Urinary bladder (tissue), 3 donors: ENCODE measurements at regions not wholly inside any gene's neighbourhood (a gene's known extent, or its start where the extent isn't known, plus 50 kb on each side); places are given as distances from the start of the nearest gene placed in this dataset.

Source experiments
- DNase-seq: peaks from one replicate; pipeline ENCODE4 v3.0.0-alpha.2; 2015; ENCODE audit errors: extremely low spot score
- H3K27ac ChIP-seq: one replicate; pipeline ENCODE4 v1.5.1; 2013; ENCODE audit warnings: low read depth, mild to moderate bottlenecking, moderate library complexity
- H3K36me3 ChIP-seq: one replicate; pipeline ENCODE4 v1.6.1; 2013; ENCODE audit warnings: mild to moderate bottlenecking, moderate library complexity; ENCODE audit not compliant: insufficient read depth
- H3K4me1 ChIP-seq: one replicate; pipeline ENCODE4 v1.6.1; 2013; ENCODE audit warnings: mild to moderate bottlenecking, moderate library complexity; ENCODE audit not compliant: insufficient read depth
- H3K4me3 ChIP-seq: one replicate; pipeline ENCODE4 v1.5.1; 2013; ENCODE audit warnings: low read depth, low read length
- WGBS: extraction: QIAGEN DNeasy Blood & Tissue Kit; methylation state at CpG from one replicate; pipeline ENCODE4 v1.1.7; 2013; 5-methylcytosine and 5-hydroxymethylcytosine counted together
- donor health status: healthy with polysubstance abuse.
- donor health status: healthy.

DNA sequence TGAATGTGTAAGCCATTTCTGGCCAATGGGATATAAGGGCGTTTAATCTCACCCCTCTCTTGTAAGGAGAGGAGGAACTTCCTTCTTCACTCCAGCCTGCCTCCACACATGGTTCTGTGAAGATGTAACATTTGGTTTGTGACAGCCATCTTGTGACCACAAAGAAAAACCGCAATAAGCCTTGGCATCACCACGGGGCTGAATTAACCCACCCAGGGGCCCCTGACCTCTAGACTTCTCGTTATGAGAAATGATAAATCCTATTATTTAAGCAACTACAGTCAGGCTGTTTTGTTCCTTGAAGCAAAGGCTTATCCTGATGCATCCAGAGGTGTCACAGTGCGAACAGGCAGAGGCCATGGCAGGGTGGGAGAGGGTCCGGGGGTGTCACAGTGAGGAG, 139.7 kb downstream of the CDC5L start:
- WGBS = 70% methylated on average over 6 of the region's 6 CpGs
- no peak for DNase-seq
- no peak overlapping the region for H3K4me3 ChIP-seq

DNA sequence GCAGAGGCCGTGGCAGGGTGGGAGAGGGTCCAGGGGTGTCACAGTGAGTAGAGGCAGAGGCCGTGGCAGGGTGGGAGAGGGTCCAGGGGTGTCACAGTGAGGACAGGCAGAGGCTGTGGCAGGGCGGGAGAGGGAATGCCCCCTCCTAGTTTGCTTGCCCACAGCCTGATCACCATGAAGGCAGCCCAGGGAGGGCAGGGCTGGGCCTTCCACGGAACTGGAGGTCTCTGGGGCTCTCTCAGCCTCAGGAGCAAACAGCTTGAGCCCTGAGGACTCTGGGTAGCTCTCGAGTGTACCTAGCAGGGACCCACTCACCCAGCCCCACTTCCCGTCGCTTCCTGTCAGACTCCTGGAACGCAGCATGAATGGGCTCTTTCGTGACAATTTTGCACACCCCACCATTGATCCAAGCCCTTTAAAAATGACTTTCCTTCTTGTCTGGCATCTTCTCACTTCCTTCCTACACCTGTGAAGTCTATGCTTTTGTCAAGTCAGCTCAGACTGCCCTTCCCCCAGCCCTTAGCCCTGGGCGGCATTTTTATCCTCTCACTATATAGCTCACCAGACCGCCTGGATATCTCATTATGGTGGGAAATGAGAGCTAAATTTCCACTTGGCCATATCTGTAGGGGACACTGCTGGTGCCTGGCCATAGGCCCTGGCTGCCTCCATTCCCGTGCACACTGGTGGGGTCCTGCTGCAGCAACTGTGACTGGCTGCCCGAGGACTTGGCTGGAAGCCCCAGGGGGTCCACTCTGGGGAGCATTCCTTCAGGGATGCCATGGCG, 140.3 kb downstream of the CDC5L start:
- H3K36me3 ChIP-seq = no peaks in the 10 kb centered on the region
- WGBS = 85% methylated on average over 14 of the region's 14 CpGs
- no peaks in the 10 kb centered on the region for H3K4me1 ChIP-seq
- no peak overlapping the region for H3K4me3 ChIP-seq
- no peak for DNase-seq
- H3K27ac ChIP-seq = no peak overlapping the region

More for the DNA sequence above, 139.7 kb downstream of the CDC5L start:
- Histone ChIP-seq H3K36me3 (no peaks in the 10 kb centered on the region), H3K4me1 (no peaks in the 10 kb centered on the region), H3K27ac (no peak overlapping the region)

DNA sequence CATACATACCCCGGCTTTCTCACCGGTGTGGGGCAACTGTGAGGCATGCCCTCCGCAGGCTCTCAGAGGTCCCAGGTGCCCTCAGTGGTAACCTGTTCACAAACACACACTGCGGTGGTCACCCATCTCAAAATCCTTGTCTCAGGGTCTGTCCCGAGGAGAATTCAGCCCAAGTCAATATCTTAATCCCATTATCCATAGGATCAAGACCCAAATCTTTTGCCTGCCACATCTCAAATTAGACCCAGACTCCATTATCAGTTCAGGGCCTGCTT, 140.8 kb downstream of the CDC5L start:
- Histone ChIP-seq H3K4me1 (no peaks in the 10 kb centered on the region), H3K27ac (no peak overlapping the region), H3K36me3 (no peaks in the 10 kb centered on the region), H3K4me3 (no peak overlapping the region)
- WGBS = 86% methylated on average over 5 of the region's 5 CpGs
- no peak for DNase-seq

DNA sequence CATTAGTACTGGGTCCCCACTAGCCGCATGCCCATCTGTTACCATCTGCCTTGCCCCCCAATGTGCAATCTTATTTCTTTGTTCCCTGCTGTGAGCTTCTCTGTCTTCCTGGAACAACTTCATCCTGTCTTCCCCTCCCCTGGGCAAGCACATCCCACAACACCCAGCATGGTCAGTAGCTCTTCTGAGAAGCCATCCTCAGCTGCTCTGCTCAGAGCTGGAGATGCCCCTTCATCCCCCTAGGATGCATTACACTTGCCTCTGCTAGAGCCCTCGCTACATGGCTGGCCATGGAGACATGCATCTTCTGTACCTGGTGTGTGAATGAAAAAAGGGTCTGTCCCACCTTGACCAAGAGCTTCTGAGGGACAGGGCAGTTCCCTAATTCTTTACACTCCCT, 141.2 kb downstream of the CDC5L start:
- WGBS = 69% methylated on average over 2 of the region's 2 CpGs
- Histone ChIP-seq H3K4me1 (no peaks in the 10 kb centered on the region), H3K36me3 (no peaks in the 10 kb centered on the region), H3K4me3 (no peak overlapping the region), H3K27ac (no peak overlapping the region)
- no peak for DNase-seq

DNA sequence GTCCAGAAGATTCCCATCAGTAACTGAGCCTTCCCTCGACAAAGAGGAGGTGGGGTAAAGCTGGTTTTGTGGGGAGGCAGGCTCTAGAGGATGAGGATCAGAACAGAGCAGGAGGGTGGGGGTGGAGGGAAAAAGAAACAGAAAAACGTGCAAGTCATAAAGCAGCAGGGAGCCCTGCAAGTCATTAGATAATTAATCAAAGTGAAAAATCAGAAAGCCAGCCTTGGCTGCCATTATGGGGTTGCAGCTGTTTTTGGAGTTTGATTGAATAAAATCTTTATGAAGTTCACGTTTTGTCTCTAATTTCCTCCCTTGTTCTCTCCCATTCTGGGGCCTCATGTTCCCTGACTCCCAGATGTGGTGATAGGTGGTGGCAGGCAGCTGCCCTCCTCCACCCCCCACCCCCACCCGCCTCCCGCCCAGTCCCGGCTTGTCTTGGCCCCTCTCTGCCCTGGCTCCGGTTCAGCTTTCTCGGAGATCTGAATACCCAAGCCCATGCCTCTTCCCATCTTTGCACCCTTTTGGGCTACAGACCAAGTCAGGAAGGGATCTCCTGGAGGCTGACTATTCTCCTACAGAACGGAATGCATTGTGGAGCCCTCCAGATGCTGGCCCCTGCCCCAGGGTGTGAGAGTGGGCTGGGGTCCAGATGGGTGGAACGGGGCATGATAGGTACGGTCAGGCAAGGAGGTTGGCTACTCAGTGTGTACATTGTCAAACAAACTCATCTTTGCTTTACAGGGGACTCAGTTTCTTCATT, 141.8 kb downstream of the CDC5L start:
- DNase-seq = no peak
- H3K27ac ChIP-seq = no peak overlapping the region
- H3K4me1 ChIP-seq = no peaks in the 10 kb centered on the region
- 50% methylated on average over 11 of the region's 11 CpGs for WGBS
- H3K36me3 ChIP-seq = no peaks in the 10 kb centered on the region
- H3K4me3 ChIP-seq = no peak overlapping the region

DNA sequence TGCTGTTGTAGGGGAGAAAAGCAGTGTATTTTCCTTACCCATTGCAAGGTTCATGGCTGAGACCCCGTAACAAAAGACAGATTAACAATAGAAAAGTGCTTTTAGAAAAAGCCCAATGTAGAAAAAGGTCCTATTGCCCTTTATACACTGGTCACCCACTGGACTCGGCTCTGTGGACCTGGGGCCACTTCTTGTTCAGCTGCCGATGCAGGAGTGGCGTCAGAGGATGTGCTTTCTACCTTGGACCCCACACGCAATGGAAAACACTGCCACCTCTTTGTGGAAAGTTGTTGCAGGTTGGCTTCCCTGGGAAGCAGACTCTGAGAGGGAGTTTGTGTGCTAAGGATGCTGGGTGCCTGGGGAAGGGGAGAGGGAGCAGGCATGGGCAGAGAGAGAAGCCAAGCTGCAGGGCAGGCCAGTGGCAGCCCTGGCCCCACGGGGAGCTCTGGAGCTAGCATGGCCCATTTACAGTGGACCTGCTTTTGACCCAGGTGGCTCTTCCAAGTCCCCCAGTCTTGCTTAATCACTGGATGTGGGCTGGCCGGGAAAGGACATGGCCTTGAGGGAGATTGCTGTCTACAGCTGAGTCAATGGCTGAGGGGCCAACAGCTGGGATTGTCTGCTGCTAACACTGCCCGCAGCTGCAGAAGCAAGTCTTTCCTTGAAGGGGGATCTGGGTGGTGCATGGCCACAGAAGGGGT, 142.9 kb downstream of the CDC5L start:
- WGBS = 90% methylated on average over 8 of the region's 8 CpGs
- H3K4me3 ChIP-seq = no peak overlapping the region
- no peak for DNase-seq
- no peaks in the 10 kb centered on the region for H3K4me1 ChIP-seq
- no peaks in the 10 kb centered on the region for H3K36me3 ChIP-seq
- H3K27ac ChIP-seq = no peak overlapping the region

DNA sequence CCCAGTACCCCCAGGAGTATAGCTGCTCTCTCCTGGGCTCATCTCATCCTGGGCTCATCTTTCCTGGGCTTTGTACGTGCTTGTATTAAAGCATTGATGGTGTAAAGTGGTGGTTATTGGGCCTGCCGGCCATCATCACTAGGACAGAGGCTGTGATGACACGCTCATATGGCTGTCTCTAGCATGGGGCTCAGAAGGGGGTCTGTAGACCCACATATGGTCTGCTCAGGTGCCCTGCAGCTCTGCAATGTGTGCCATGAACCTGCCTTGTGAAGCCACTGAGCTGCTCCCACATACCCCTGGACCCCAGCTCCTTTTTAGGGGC, 143.4 kb downstream of the CDC5L start:
- Histone ChIP-seq H3K4me3 (no peak overlapping the region), H3K27ac (no peak overlapping the region), H3K36me3 (no peaks in the 10 kb centered on the region), H3K4me1 (no peaks in the 10 kb centered on the region)
- WGBS = 91% methylated on average over 3 of the region's 3 CpGs
- DNase-seq = no peak

DNA sequence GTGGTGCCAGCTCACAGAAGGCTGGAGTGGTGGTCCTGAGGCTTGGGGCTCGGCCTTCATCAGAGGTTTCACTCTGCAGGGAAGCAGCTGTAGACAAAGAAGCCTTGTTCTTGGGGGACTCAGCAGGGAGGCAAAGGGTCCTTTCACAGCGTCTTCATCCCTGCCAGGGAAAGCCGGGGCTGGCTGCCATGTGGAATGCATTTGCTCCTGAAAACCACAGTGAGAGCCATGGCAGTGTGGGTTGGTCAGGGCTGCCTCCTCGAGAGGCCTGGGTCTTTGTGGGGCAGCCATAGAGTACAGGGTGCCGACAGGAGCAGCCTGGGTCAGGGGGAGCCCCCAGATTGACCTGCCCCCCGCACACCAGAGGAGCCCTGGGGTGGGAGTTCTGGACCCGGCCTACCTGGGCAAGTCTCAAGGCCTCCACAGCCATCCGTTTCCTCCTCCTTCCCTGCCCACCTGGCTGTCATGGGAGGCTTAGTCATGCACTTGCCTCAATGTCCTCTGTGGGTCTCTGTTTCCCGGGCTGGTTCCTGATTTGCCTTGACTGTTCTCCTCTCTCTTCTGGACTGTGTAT, 144.0 kb downstream of the CDC5L start:
- H3K27ac ChIP-seq = no peak overlapping the region
- no peaks in the 10 kb centered on the region for H3K4me1 ChIP-seq
- no peaks in the 10 kb centered on the region for H3K36me3 ChIP-seq
- no peak for DNase-seq
- WGBS = 86% methylated on average over 9 of the region's 9 CpGs
- no peak overlapping the region for H3K4me3 ChIP-seq

DNA sequence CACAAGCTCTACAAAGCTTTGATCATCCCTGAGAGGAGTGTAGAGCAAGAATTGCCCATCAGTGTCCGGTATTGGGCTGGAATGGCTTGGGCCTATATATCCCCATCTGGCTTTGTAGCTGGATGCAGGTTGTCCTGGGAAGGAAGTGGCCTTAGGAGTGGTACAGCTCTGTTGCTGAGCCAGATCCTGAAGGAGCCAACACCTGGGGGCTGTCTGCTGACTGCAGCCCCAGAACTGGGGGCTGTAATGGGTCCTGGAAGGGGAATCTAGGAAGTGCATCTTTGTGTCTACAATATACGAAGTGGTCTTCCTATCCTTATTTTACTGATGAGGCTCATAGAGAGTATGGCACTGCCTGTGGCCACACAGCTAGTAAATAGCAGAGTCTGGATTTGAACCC, 145.9 kb downstream of the CDC5L start:
- WGBS = 88% methylated on average over 2 of the region's 2 CpGs
- H3K4me1 ChIP-seq = no peaks in the 10 kb centered on the region
- DNase-seq = no peak
- no peak overlapping the region for H3K27ac ChIP-seq
- no peaks in the 10 kb centered on the region for H3K36me3 ChIP-seq
- no peak overlapping the region for H3K4me3 ChIP-seq

DNA sequence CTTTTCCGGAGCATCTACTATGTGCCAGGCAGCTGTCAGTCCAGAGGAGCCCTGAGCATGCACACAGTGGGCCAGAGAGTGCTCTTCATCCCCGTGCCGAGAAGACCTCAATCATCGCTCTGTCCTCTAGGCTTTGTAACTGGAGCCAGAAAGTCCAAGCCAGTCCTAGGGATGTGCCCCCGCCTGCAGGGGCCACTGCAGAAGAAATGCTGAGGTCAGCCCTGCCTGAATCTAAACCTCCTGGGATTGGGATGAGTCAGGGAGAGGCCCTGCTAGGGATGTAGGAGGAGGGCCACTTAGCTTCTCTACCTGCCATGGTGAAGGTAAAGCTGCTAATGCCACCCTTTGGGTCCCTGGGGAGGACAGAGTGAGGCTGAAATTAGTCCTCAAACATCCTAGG, 146.8 kb downstream of the CDC5L start:
- no peak overlapping the region for H3K27ac ChIP-seq
- no peaks in the 10 kb centered on the region for H3K36me3 ChIP-seq
- no peak overlapping the region for H3K4me3 ChIP-seq
- H3K4me1 ChIP-seq = no peaks in the 10 kb centered on the region
- 93% methylated on average over 5 of the region's 5 CpGs for whole genome bisulfite sequencing
- DNase-seq = no peak

DNA sequence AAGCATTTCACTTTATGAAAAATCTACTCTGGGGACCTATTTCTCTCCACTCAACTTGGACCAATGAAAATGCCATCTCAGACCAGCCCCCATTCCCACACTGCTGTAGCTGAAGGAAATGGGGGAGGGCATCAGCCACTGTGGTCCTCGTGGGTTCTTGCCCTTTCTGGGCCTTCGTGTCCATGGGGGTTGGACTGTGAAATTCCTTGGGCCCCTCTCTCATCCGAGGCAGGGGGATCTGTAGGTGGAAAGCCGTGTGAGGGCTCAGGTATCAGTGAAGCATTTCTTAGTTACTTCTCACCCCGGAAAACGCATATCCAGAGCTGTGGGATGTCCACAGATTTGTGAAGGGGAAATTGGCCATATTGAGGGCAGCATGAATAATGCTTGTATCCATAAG, 147.9 kb downstream of the CDC5L start:
- Histone ChIP-seq H3K4me3 (no peak overlapping the region), H3K4me1 (no peaks in the 10 kb centered on the region), H3K36me3 (no peaks in the 10 kb centered on the region), H3K27ac (no peak overlapping the region)
- no peak for DNase-seq
- WGBS = 86% methylated on average over 6 of the region's 6 CpGs

DNA sequence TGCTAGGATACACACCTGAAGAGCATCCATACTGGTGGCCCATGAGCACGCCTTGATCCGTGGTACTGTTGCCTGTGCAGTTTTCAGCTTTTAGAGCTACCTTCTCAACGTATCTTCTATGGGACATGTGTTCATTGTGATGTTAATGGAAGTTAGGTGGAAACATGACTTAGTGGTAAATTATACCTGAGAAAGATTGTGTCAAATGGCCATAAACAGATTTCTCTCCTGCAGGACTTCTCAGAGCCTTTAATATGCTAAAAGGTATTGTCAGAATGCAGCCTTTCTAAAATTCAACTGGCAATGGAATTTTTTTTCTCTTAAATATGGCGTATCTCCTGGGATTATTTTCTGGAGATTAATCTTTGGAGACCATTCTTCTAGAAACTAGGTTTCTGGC, 148.5 kb downstream of the CDC5L start:
- 95% methylated on average over 4 of the region's 4 CpGs for WGBS
- H3K4me1 ChIP-seq = no peaks in the 10 kb centered on the region
- H3K4me3 ChIP-seq = no peak overlapping the region
- no peak overlapping the region for H3K27ac ChIP-seq
- no peak for DNase-seq
- H3K36me3 ChIP-seq = no peaks in the 10 kb centered on the region

DNA sequence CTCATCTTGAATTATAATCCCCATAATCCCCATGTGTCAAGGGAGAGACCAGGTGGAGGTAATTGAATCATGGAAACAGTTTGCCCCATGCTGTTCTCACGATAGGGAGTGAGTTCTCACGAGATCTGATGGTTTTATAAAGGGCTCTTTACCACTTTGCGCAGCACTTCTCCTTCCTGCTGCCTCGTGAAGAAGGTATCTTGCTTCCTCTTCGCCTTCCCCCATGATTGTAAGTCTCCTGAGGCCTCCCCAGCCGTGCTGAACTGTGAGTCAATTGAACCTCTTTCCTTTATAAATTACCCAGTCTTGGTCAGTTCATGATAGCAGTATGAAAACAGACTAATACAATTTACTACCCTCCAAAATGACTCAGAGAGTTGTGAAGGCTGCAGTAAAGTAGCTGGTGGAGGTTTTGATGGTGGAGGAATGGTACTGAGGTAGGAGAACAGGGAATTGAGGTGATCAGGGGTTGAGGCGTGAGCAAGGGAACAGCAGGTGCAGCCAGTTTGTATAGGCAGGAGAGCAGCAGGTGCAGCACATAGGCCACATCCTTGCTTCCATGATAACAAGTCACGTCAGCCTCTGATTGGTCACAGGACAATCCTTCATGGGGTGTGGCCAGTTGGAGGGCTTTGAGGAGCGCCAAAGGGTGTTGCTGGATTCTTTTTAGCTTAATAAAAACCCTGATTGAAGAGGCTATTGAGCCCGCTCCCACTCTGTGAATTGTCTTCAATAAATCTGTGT, 150.0 kb downstream of the CDC5L start:
- H3K36me3 ChIP-seq = no peaks in the 10 kb centered on the region
- no peaks in the 10 kb centered on the region for H3K4me1 ChIP-seq
- DNase-seq = no peak
- WGBS = 84% methylated on average over 10 of the region's 10 CpGs
- H3K4me3 ChIP-seq = no peak overlapping the region
- no peak overlapping the region for H3K27ac ChIP-seq
